HCT116 (cell line): ENCODE measurements at regions not wholly inside any gene's neighbourhood (a gene's known extent, or its start where the extent isn't known, plus 50 kb on each side); places are given as distances from the start of the nearest gene placed in this dataset.

Experiments
- ATAC-seq: fragments of 200-7000 bp; cut with Tn5 transposase; 2 replicates; pipeline ENCODE4 v1.9.1; 2020; ENCODE audit warnings: mild to moderate bottlenecking, moderate library complexity
- BruUV-seq: library from RNA; stranded (reverse); fragments of 400-500 nt; replicated peaks from 2 replicates; lab custom pipeline; 2021; lab: Mats Ljungman, UMichigan
- CTCF ChIA-PET: fragments of 300-600 bp; sonication (Branson Sonifier 250); formaldehyde crosslinking; loops from one replicate; lab custom pipeline; 2021; ENCODE audit warnings: antibody characterized with exemption; lab: Charles Lee
- POLR2A ChIA-PET: fragments of 300-600, 350-600 bp; sonication (Branson Sonifier 250); formaldehyde crosslinking; loops from one replicate; lab custom pipeline; 2021; ENCODE audit warnings: antibody characterized with exemption; lab: Charles Lee
- RAD21 ChIA-PET, 2 experiments: fragments of 300-600 bp; sonication (Branson Sonifier 250); formaldehyde crosslinking; loops; one replicate each; lab custom pipeline; 2023; ENCODE audit warnings: low total read pairs in 2 of 2; ENCODE audit not compliant: uncharacterized antibody in 2 of 2, unreplicated experiment in 2 of 2, low non-redundant PET in 1 of 2; lab: Charles Lee
- DNase-seq: peaks from one replicate; pipeline ENCODE4 v3.0.0-alpha.2; 2010; ENCODE audit warnings: low read depth, low spot score
- H2AFZ ChIP-seq: fragments of 200-600 bp; shearing (Covaris generic), sonication (generic); 2 replicates; pipeline ENCODE4 v1.6.1; 2017; ENCODE audit warnings: low read depth, mixed run types, mixed read lengths, antibody characterized with exemption, low read length; ENCODE audit not compliant: poor library complexity, severe bottlenecking
- H3K27ac ChIP-seq: 2 replicates; pipeline ENCODE4 v1.5.1; 2012; ENCODE audit warnings: low read depth, low read length
- H3K27me3 ChIP-seq: fragments of 200-600 bp; sonication (generic); 2 replicates; pipeline ENCODE4 v1.6.1; 2016; ENCODE audit warnings: mixed run types, low read length, mixed read lengths; ENCODE audit not compliant: insufficient read depth
- H3K36me3 ChIP-seq, 2 experiments: fragments of 200-500 bp in 1 of 2; fragments of 200-600 bp in 1 of 2; sonication (Bioruptor generic) in 1 of 2; sonication (generic) in 1 of 2; 2 replicates each; pipeline versions ENCODE4 v1.5.1 to v1.6.1; 2014 to 2016; ENCODE audit warnings: low read length in 2 of 2, inconsistent platforms in 1 of 2, mixed read lengths in 1 of 2, mixed run types in 1 of 2; ENCODE audit not compliant: insufficient read depth in 2 of 2, control insufficient read depth in 1 of 2
- H3K4me1 ChIP-seq, 2 experiments: fragments of 200-600 bp in 1 of 2; sonication (generic) in 1 of 2; 2 replicates each; pipeline versions ENCODE4 v1.5.1 to v1.6.1; 2012 to 2017; ENCODE audit warnings: low read length in 2 of 2, inconsistent platforms in 1 of 2, mild to moderate bottlenecking in 1 of 2, mixed read lengths in 1 of 2, mixed run types in 1 of 2, moderate library complexity in 1 of 2; ENCODE audit not compliant: insufficient read depth in 2 of 2, control insufficient read depth in 1 of 2
- H3K4me2 ChIP-seq: fragments of 200-600 bp; sonication (generic); 2 replicates; pipeline ENCODE4 v1.6.1; 2017; ENCODE audit warnings: mixed run types, low read length, mixed read lengths
- H3K4me3 ChIP-seq, 2 experiments: fragments of 200-600 bp in 1 of 2; sonication (generic) in 1 of 2; replicated peaks in 1 of 2; 2 replicates each; pipeline ENCODE4 v1.5.1; 2011 to 2016; ENCODE audit warnings: low read length in 2 of 2, control low read depth in 1 of 2, low read depth in 1 of 2, mild to moderate bottlenecking in 1 of 2, mixed read lengths in 1 of 2, mixed run types in 1 of 2
- H3K79me2 ChIP-seq: fragments of 200-600 bp; sonication (generic); 2 replicates; pipeline ENCODE4 v1.6.1; 2017; ENCODE audit warnings: mild to moderate bottlenecking, mixed run types, low read length, moderate library complexity, mixed read lengths; ENCODE audit not compliant: insufficient read depth
- H3K9ac ChIP-seq: fragments of 200-600 bp; sonication (generic); 2 replicates; pipeline ENCODE4 v1.6.1; 2016; ENCODE audit warnings: low read length, mixed read lengths
- H3K9me2 ChIP-seq: fragments of 200-600 bp; sonication (generic), shearing (Covaris generic); 2 replicates; pipeline ENCODE4 v1.6.1; 2017; ENCODE audit warnings: mixed run types, mild to moderate bottlenecking, moderate library complexity; ENCODE audit not compliant: insufficient read depth
- H3K9me3 ChIP-seq, 2 experiments: fragments of 200-500 bp in 1 of 2; fragments of 200-600 bp in 1 of 2; sonication (Bioruptor generic) in 1 of 2; sonication (generic) in 1 of 2; 2 replicates each; pipeline ENCODE4 v1.6.1; 2014 to 2017; ENCODE audit warnings: low read length in 2 of 2, mixed read lengths in 2 of 2, inconsistent platforms in 1 of 2, low read depth in 1 of 2, mild to moderate bottlenecking in 1 of 2, mixed run types in 1 of 2, moderate library complexity in 1 of 2; ENCODE audit not compliant: control insufficient read depth in 1 of 2, insufficient read depth in 1 of 2
- H4K20me1 ChIP-seq: fragments of 200-600 bp; sonication (generic), shearing (Covaris generic); 2 replicates; pipeline ENCODE4 v1.6.1; 2017; ENCODE audit warnings: mixed run types, mild to moderate bottlenecking, moderate library complexity; ENCODE audit not compliant: insufficient read depth
- CBX3 ChIP-seq: IDR thresholded peaks from 2 replicates; pipeline ENCODE4 v1.6.1; 2012; ENCODE audit warnings: low read depth
- CEBPB ChIP-seq: IDR thresholded peaks from 2 replicates; pipeline ENCODE4 v1.6.1; 2012; ENCODE audit warnings: low read depth
- ELF1 ChIP-seq: IDR thresholded peaks from 2 replicates; pipeline ENCODE4 v1.6.1; 2012; ENCODE audit warnings: low read depth, borderline replicate concordance
- JUND ChIP-seq: IDR thresholded peaks from 2 replicates; pipeline ENCODE4 v1.6.1; 2012
- POLR2A ChIP-seq: IDR thresholded peaks from 2 replicates; pipeline ENCODE4 v1.7.0; 2011; ENCODE audit warnings: borderline replicate concordance; ENCODE audit not compliant: insufficient read depth, insufficient read length; ENCODE audit errors: extremely low read depth
- POLR2AphosphoS5 ChIP-seq: IDR thresholded peaks from 2 replicates; pipeline ENCODE4 v1.6.1; 2011; ENCODE audit warnings: mild to moderate bottlenecking, low read depth, low read length, moderate library complexity
- RAD21 ChIP-seq: IDR thresholded peaks from 2 replicates; pipeline ENCODE4 v1.6.1; 2012; ENCODE audit warnings: low read depth, mild to moderate bottlenecking
- REST ChIP-seq: IDR thresholded peaks from 2 replicates; pipeline ENCODE4 v1.6.1; 2012; ENCODE audit warnings: low read depth
- SIN3A ChIP-seq: IDR thresholded peaks from 2 replicates; pipeline ENCODE4 v1.6.1; 2012; ENCODE audit warnings: low read depth
- SP1 ChIP-seq: IDR thresholded peaks from 2 replicates; pipeline ENCODE4 v1.6.1; 2012; ENCODE audit warnings: low read depth
- TCF7L2 ChIP-seq: IDR thresholded peaks from 2 replicates; pipeline ENCODE4 v1.7.0; 2011; ENCODE audit warnings: borderline replicate concordance, inconsistent platforms; ENCODE audit not compliant: insufficient read depth, insufficient read length; ENCODE audit errors: extremely low read depth
- YY1 ChIP-seq: IDR thresholded peaks from 2 replicates; pipeline ENCODE4 v1.6.1; 2011; ENCODE audit warnings: low read length, low read depth, moderate library complexity, mild to moderate bottlenecking; ENCODE audit not compliant: insufficient replicate concordance; ENCODE audit errors: extremely low read depth
- ZFX ChIP-seq: fragments of 450-650 bp; IDR thresholded peaks from 2 replicates; pipeline ENCODE4 v1.6.1; 2017
- ZNF274 ChIP-seq: fragments of 200-500 bp; sonication (Bioruptor generic); IDR thresholded peaks from 2 replicates; pipeline ENCODE4 v1.6.1; 2014; ENCODE audit warnings: mild to moderate bottlenecking, low read depth, low read length, inconsistent platforms
- intact Hi-C: fragments of 100-400 bp; cut with micrococcal nuclease; formaldehyde crosslinking; loops from 2 replicates; pipeline ENCODE4 v1.10.0; 2022
- TF ChIP-seq, protein P1 (sequence below): IDR thresholded peaks from 2 replicates; pipeline ENCODE4 v1.6.1; 2012

GRCh38 chr7:110066843-110067242 lies 1024.1 kb upstream of the LRRN3 start:
- Histone ChIP-seq H3K4me2 (no peak overlapping the region), H3K4me1 (no peaks in the 10 kb centered on the region)
- CTCF ChIA-PET = no interaction called here

More at GRCh38 chr7:110066843-110067242, 1024.1 kb upstream of the LRRN3 start:
- DNase-seq (no peak), ATAC-seq (no peak)
- H3K79me2 ChIP-seq = no peaks in the 10 kb centered on the region
- H4K20me1 ChIP-seq = no peaks in the 10 kb centered on the region
- no peak overlapping the region for H3K9ac ChIP-seq
- no TSS peak for BruUV-seq
- no peak overlapping the region for H3K4me3 ChIP-seq
- H2AFZ ChIP-seq = no peak overlapping the region
- no peaks in the 10 kb centered on the region for H3K9me2 ChIP-seq
- TF ChIP-seq SIN3A = no peak
- no peak for TF ChIP-seq REST
- TF ChIP-seq CBX3 = no peak
- TF ChIP-seq ZFX = no peak
- no peak for TF ChIP-seq YY1
- TF ChIP-seq CEBPB = no peak
- no peak for TF ChIP-seq ELF1
- TF ChIP-seq TCF7L2 = no peak
- no peak for TF ChIP-seq POLR2A
- TF ChIP-seq POLR2AphosphoS5 = no peak
- TF ChIP-seq JUND = no peak
- no peak for TF ChIP-seq RAD21
- no peak for TF ChIP-seq ZNF274
- TF ChIP-seq, protein P1, sequence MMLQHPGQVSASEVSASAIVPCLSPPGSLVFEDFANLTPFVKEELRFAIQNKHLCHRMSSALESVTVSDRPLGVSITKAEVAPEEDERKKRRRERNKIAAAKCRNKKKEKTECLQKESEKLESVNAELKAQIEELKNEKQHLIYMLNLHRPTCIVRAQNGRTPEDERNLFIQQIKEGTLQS = no peak
- no peak for TF ChIP-seq SP1
- no peaks in the 10 kb centered on the region for H3K9me3 ChIP-seq
- intact Hi-C loops = no loop called here
- no peaks in the 10 kb centered on the region for H3K27me3 ChIP-seq
- POLR2A ChIA-PET = no interaction called here
- no peak overlapping the region for H3K27ac ChIP-seq
- RAD21 ChIA-PET = no interaction called here
- no peaks in the 10 kb centered on the region for H3K36me3 ChIP-seq
